ENCODE measurements at regions not wholly inside any gene's neighbourhood (a gene's known extent, or its start where the extent isn't known, plus 50 kb on each side); places are given as distances from the start of the nearest gene placed in this dataset.

DNA sequence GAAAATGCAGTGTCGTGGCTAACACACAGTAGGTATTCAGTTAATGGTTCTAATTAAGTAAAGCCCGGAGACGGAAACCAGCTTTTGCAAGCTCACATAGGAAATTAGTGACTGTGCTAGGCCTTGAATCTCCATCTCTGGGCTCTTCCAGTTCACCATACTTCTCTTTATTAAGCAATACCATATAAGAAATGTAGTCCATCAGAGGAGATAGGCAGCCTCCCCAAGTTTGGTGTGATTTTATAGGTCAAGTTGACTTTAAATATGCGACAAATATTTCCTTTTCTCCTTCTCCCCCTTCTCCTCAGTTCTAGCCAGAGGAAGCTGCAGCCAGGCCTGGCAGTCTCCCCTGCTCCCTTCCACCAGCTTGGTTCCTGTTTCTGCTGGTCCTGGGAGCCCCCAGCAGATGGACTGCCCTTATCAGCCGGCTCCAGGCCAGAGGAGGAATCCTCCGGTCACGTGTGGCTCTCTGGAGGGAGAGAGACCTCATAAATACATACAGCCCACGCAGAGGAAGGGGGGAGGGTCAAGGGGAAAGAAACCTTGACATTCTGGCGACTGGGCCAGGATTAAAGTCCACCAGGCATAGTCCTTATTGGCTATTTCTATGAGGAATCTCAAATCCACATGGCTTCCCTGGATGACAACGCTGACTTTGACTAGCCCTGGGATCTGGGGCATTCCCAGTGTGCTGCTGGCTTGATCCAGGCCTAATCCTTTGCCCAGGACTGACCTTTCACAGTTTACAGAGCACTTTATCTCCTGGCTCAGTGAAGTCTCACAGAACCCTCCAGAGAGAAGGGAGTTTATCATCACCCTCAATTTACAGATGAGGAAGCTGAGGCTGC is 115.1 kb upstream of the JUN start:
- TF ChIP-seq, protein P1, sequence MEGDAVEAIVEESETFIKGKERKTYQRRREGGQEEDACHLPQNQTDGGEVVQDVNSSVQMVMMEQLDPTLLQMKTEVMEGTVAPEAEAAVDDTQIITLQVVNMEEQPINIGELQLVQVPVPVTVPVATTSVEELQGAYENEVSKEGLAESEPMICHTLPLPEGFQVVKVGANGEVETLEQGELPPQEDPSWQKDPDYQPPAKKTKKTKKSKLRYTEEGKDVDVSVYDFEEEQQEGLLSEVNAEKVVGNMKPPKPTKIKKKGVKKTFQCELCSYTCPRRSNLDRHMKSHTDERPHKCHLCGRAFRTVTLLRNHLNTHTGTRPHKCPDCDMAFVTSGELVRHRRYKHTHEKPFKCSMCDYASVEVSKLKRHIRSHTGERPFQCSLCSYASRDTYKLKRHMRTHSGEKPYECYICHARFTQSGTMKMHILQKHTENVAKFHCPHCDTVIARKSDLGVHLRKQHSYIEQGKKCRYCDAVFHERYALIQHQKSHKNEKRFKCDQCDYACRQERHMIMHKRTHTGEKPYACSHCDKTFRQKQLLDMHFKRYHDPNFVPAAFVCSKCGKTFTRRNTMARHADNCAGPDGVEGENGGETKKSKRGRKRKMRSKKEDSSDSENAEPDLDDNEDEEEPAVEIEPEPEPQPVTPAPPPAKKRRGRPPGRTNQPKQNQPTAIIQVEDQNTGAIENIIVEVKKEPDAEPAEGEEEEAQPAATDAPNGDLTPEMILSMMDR (IDR thresholded peaks at IDR 0.05), result peak in 1 of 3 donors; percentile 34
- no peak for TF ChIP-seq POLR2A (IDR thresholded peaks at IDR 0.05)

Data from lower leg skin (tissue), 3 donors.